DOHH2 (cell line): ENCODE measurements at regions not wholly inside any gene's neighbourhood (a gene's known extent, or its start where the extent isn't known, plus 50 kb on each side); places are given as distances from the start of the nearest gene placed in this dataset.

Experiments used
- EZH2phosphoT487 ChIP-seq: fragments of 200-600 bp; sonication (generic); IDR thresholded peaks from 2 replicates; pipeline ENCODE4 v1.6.1; 2017; ENCODE audit warnings: borderline replicate concordance, mild to moderate bottlenecking, antibody characterized with exemption, low read length, moderate library complexity, mixed read lengths
- TF ChIP-seq, protein P1 (sequence below): fragments of 200-600 bp; sonication (generic); IDR thresholded peaks from one replicate; pipeline ENCODE4 v1.5.1; 2014; ENCODE audit warnings: antibody characterized with exemption, mild to moderate bottlenecking, low read depth, low read length; ENCODE audit not compliant: poor library complexity, severe bottlenecking

- TF ChIP-seq, protein P1, sequence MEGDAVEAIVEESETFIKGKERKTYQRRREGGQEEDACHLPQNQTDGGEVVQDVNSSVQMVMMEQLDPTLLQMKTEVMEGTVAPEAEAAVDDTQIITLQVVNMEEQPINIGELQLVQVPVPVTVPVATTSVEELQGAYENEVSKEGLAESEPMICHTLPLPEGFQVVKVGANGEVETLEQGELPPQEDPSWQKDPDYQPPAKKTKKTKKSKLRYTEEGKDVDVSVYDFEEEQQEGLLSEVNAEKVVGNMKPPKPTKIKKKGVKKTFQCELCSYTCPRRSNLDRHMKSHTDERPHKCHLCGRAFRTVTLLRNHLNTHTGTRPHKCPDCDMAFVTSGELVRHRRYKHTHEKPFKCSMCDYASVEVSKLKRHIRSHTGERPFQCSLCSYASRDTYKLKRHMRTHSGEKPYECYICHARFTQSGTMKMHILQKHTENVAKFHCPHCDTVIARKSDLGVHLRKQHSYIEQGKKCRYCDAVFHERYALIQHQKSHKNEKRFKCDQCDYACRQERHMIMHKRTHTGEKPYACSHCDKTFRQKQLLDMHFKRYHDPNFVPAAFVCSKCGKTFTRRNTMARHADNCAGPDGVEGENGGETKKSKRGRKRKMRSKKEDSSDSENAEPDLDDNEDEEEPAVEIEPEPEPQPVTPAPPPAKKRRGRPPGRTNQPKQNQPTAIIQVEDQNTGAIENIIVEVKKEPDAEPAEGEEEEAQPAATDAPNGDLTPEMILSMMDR = peak; percentile 70
- no peak for TF ChIP-seq EZH2phosphoT487
Measured at GRCh38 chr14:83300476-83301064, 1766.9 kb upstream of the SEL1L start.
